Stimulated activated CD4-positive, alpha-beta T cell treated with anti-CD3 and anti-CD28 coated beads, TNF-alpha, amount 100 ng/mL, for 1 hour (primary cell): ENCODE measurements at regions not wholly inside any gene's neighbourhood (a gene's known extent, or its start where the extent isn't known, plus 50 kb on each side); places are given as distances from the start of the nearest gene placed in this dataset.
"Not testable (repeated sequence)": the region's sequence is repeated elsewhere in the genome, so short reads cannot be mapped to it uniquely, and the experiment has no call there.

ENCODE experiments used
- DNase-seq, 3 donors: peaks; one replicate each; pipeline ENCODE4 v3.0.0-alpha.2; 2020; ENCODE audit warnings: low read depth in 3 of 3, low spot score in 1 of 3

DNA sequence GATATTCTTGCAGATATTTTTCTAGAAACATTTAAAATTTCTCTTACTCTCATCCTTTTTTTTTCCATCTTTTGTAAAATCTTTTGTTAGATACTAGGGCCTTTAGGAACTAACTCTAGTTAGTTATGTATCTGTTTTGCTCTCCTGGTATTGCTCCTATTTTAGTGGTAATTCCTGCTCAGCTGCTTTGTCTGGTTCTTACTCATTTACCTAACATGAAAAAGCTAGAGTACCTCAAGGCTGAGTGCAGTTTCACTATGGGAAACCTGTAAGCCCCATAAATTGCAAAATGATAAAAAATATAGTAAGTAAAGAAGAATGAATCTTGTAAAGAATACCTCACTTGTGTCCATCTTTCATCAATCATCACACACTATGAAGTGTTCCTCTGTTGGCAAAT lies 1602.0 kb downstream of the GRIK2 start:
- no peak for DNase-seq

- no peak for DNase-seq
Observed at GRCh38 chr6:102994866-102995265, 1601.4 kb downstream of the GRIK2 start.

GRCh38 chr6:102986086-102986485 lies 1592.6 kb downstream of the GRIK2 start:
- no peak for DNase-seq

- no peak for DNase-seq
Observed at GRCh38 chr6:102984357-102984756, 1590.8 kb downstream of the GRIK2 start.

- no peak for DNase-seq
Observed at GRCh38 chr6:102981490-102982015, 1588.0 kb downstream of the GRIK2 start.

GRCh38 chr6:102980951-102981350 lies 1587.4 kb downstream of the GRIK2 start:
- DNase-seq: no peak

DNA sequence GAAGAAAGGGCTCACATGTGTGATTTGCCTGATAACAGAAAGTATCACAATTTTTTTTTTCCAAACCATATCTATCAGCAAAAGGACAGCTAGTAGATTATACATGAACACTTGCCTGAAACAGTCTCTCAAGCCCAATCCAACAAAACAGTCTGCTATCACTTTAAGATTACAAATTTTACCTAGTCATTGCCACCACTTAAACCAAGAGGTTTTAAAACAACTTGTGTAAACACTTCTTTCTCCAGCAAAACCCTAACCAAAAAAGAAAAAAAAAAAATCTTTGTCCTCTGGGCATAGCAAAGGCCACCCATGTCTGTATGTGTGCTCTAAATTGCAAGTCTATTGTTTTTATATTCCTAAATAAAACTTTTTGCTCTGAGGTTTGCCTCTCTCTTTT lies 1568.4 kb downstream of the GRIK2 start:
- DNase-seq: no peak

DNA sequence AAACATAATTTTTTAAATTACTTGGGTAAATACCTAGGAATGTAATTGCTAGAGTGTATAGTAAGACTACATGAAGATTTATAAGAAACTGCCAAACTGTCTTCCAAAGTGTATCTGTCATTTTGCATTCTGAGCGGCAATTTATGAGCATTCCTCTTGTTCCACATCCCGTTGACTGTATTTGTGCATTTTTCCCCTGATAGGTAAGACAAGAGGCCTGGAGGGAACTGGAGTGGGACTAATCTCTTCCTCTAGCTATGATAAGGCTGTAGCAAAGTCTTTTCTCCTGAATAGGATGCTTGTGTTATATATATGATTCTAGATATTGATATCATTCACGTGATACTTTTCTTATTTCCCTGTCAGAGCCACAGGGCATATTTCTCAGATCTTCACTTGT lies 1557.5 kb downstream of the GRIK2 start:
- DNase-seq: no peak

DNA sequence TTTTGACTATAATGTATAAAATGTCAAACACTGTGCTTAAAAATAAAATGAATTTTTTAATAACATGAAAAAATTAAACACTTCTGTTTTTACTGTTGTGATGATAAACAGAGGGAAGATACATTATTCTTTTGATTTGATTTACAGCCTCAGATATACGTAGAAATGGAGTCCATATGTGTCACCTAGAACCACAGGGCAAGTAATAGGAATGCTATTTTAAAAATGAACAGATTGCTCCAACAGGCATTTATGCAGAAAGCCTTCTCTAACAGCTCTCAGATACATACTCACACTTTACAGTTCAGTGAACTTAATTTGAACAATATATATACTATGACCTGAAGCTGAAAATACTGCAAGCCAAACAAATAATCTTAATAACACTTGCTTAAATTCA lies 1551.0 kb downstream of the GRIK2 start:
- DNase-seq: no peak

DNA sequence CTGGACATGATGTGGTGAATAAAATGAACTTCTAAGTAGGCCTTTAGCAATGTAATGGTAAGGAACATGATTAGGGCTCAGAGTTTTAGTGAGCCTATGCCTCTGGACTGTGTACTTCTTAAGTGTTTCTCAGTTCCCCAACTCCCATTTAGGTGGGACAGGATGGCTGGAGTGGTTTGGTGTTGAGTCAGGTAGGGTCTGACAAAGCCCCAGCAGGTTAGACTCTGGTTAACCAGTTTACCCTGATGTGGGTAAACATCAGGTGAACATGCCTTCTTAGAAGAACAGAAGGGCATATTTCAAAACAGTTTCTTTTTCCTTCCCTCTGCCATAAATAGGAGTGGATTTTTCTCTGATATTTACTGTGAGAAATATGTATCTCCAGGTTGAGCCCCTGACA lies 1548.7 kb downstream of the GRIK2 start:
- no peak for DNase-seq

GRCh38 chr6:102936959-102937358 lies 1543.5 kb downstream of the GRIK2 start:
- no peak for DNase-seq

DNA sequence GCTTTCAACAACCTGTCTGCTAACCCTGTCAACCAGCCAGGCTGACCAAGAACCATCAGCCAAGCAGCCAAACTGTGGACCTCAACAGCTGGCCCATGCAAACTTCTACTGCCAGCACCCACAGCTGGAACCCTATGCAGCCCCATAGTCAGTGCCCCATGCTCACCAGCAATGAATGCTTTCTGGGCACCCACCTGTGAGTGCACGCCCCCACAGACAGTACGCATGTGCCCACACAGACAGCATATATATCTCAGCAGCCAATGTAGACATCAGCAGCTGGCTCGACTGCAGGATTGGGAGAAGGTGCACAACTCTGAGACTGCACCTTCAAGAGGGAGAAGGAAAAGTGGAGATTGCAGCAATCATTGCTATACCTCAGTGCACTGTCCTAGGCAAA lies 1534.6 kb downstream of the GRIK2 start:
- DNase-seq: no peak

- DNase-seq: no peak
Observed at GRCh38 chr6:102918161-102918560, 1524.7 kb downstream of the GRIK2 start.

DNA sequence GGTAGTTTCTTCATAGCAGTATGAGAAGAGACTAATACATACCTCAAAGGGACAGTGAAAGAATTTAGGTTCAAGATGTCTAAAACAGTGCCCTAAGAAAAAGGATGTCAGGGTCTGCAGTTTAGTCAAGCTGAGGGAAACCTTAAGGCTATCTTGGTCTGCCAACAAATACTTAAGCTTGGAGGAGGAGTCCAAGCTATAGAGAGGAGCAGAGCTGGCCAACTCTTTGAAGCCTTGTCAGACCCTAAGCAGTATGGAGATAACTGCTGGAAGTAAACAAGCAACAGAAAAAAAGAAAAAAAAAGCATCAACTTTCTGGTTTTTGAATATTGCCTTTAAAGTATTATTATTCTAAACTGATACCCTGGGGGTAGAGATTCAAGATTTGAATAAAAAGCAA lies 1518.1 kb downstream of the GRIK2 start:
- no peak for DNase-seq

- not testable (repeated sequence) for DNase-seq
Observed at GRCh38 chr6:102910701-102911139, 1517.2 kb downstream of the GRIK2 start.

- DNase-seq: no peak
Observed at GRCh38 chr6:102907181-102907580, 1513.7 kb downstream of the GRIK2 start.

GRCh38 chr6:102902471-102902870 lies 1509.0 kb downstream of the GRIK2 start:
- DNase-seq: no peak

- DNase-seq: no peak
Observed at GRCh38 chr6:102895683-102896082, 1502.2 kb downstream of the GRIK2 start.

- no peak for DNase-seq
Observed at GRCh38 chr6:102885165-102885564, 1491.7 kb downstream of the GRIK2 start.

DNA sequence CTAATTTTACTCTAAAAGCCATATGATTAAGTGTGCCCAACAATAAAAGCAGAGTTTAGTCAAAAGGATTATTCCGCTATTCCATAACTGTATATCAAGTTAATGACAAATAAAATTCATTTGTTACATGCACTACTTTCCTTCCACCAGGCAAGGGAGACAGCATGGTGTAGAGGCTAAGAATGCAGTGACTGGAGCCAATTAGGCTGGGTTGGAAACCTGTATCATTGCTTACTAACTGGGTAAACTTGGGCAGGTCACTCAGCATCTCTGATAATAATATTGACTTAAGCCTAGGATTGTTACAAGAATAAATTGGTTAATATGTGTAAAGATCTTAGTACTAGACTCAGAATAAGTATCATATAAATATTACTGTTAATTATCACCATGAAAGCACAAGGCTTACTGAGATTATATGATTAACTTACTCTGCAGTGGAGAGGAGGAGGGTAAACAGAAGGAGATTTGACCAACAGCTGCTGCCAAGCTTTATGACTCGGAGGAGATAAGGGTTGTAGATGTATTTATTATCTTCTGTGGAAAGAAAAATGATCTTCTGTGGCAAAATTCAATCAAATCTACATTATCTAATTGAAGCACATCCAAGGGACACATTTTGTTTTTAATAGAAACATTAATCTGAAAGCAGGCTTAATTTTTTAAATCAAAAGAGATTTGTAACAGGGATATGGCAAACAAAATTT lies 1459.9 kb downstream of the GRIK2 start:
- DNase-seq: no peak

DNA sequence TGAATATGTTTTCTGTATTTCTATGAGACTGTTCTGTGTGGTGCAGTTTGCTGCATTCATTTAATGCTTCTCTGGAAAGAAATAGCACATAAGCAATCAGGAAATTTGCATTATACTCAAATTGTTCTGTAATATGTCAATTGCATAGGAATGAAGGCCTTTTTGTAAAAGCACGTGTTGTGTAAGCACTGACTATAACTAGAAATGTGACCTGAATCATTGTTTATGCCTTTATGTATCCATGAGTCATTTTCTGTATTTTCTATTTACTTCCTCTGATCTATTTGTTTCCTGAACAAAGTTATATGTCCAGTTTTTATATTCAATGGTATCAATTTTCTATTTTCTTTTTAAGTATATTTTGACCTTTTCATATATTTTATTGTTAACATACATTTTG lies 1455.3 kb downstream of the GRIK2 start:
- no peak for DNase-seq

DNA sequence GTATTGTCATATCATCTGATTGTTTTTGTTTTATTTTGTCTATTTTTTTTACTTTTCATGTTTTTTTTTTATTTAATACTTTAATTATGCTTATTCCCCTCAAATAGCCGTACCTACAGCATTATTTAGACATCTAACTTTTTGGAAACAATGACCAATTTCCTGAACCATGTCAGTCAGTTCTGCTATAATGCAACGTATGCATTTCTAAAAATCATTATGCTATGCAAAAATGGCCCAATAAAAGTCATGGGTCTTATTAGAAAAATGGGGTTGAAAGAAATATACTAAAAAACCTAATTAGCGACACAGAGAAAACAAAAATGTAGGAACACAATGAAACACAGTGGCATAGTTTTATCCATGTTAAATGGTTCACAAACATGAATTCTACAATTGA lies 1454.7 kb downstream of the GRIK2 start:
- no peak for DNase-seq

DNA sequence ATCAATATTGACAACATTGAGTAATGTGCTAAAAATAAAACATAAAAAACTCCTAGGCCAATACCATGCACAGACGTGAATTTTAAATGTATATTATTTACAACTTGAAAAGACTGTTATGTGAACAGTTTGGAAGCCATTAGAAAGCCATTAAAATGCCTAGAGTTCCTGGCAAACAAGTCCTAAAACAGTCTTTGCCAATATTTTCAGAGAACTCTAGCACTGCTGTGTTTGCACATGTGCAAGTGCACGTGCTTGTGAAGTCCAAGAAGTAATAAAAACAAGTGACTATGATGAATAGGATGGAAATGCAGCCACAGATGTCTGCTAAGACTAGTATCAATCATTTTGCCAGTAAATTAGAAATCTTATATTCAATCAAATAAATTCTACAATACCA lies 1447.6 kb downstream of the GRIK2 start:
- no peak for DNase-seq
